Lung (tissue), 11 donors: ENCODE measurements at regions not wholly inside any gene's neighbourhood (a gene's known extent, or its start where the extent isn't known, plus 50 kb on each side); places are given as distances from the start of the nearest gene placed in this dataset.
"Not testable (repeated sequence)": the region's sequence is repeated elsewhere in the genome, so short reads cannot be mapped to it uniquely, and the experiment has no call there.

Source experiments
- ATAC-seq: fragments of 200-7000 bp; cut with Tn5 transposase; one replicate; pipeline ENCODE4 v1.9.1; 2020; ENCODE audit warnings: moderate number of reproducible peaks; ENCODE audit not compliant: insufficient read depth, low FRiP score
- DNase-seq, 3 donors: peaks; one replicate each; pipeline ENCODE4 v3.0.0-alpha.2; 2013 to 2017
- H3K27ac ChIP-seq, 2 donors: one replicate each; pipeline ENCODE4 v1.5.1; 2013; ENCODE audit warnings: mild to moderate bottlenecking in 2 of 2, moderate library complexity in 2 of 2, control low read depth in 1 of 2, inconsistent platforms in 1 of 2, low read depth in 1 of 2, low read length in 1 of 2
- H3K27me3 ChIP-seq, 3 donors: one replicate each; pipeline ENCODE4 v1.5.1; 2013; ENCODE audit warnings: low read length in 2 of 3; ENCODE audit not compliant: control insufficient read depth in 3 of 3, insufficient read depth in 3 of 3
- H3K36me3 ChIP-seq, 4 donors: one replicate each; pipeline ENCODE4 v1.5.1; 2013; ENCODE audit warnings: low read length in 4 of 4, mild to moderate bottlenecking in 1 of 4, moderate library complexity in 1 of 4; ENCODE audit not compliant: control insufficient read depth in 4 of 4, insufficient read depth in 4 of 4
- H3K4me1 ChIP-seq, 5 donors: one replicate each; pipeline ENCODE4 v1.5.1; 2013; ENCODE audit warnings: low read length in 5 of 5, mild to moderate bottlenecking in 2 of 5, moderate library complexity in 1 of 5; ENCODE audit not compliant: control insufficient read depth in 5 of 5, insufficient read depth in 5 of 5
- H3K4me3 ChIP-seq: one replicate; pipeline ENCODE4 v1.5.1; 2013; ENCODE audit warnings: mild to moderate bottlenecking, control low read depth, moderate library complexity
- H3K9ac ChIP-seq, 2 donors: one replicate each; pipeline ENCODE4 v1.5.1; 2013; ENCODE audit warnings: low read length in 2 of 2, control low read depth in 1 of 2; ENCODE audit not compliant: insufficient read depth in 1 of 2
- H3K9me3 ChIP-seq, 4 donors: one replicate each; pipeline ENCODE4 v1.5.1; 2013; ENCODE audit warnings: low read length in 3 of 4, mild to moderate bottlenecking in 1 of 4, moderate library complexity in 1 of 4; ENCODE audit not compliant: control insufficient read depth in 4 of 4, insufficient read depth in 3 of 4
- CTCF ChIP-seq: IDR thresholded peaks from 2 replicates; pipeline ENCODE4 v1.5.1; 2012; ENCODE audit warnings: mild to moderate bottlenecking; ENCODE audit errors: control extremely low read depth, extremely low read depth
- WGBS, 2 donors: extraction: QIAGEN DNeasy Blood & Tissue Kit; methylation state at CpG; one replicate each; pipeline ENCODE4 v1.1.7; 2013; 5-methylcytosine and 5-hydroxymethylcytosine counted together
- donor health status: control.
- donor health status: control.
- donor health status: Bipolar disorder and iron deficiency.
- donor health status: healthy.
- donor health status: DM: yes; HTN: yes; CAD: no.

GRCh38 chr12:60230056-60230455, 634.2 kb downstream of the SLC16A7 start:
- DNase-seq (peak in 1 of 3 donors; percentile 4), ATAC-seq (no peak)
- 68 to 77% methylated on average over 4 of the region's 4 CpGs for WGBS, 2 donors
- Histone ChIP-seq H3K27me3 (no peaks in the 10 kb centered on the region), H3K4me1 (no peaks in the 10 kb centered on the region), H3K36me3 (no peaks in the 10 kb centered on the region), H3K27ac (no peak overlapping the region), H3K9me3 (peaks cover 0 to 3% (median 1%) of the 10 kb centered on the region in 4 donors), H3K4me3 (no peak overlapping the region), H3K9ac (no peak overlapping the region)
- TF ChIP-seq CTCF: no peak

- Histone ChIP-seq H3K4me3 (no peak overlapping the region), H3K36me3 (no peaks in the 10 kb centered on the region), H3K9ac (no peak overlapping the region), H3K27ac (no peak overlapping the region), H3K4me1 (no peaks in the 10 kb centered on the region), H3K9me3 (no peaks in the 10 kb centered on the region), H3K27me3 (no peaks in the 10 kb centered on the region)
- TF ChIP-seq CTCF: no peak
- DNase-seq (no peak), ATAC-seq (no peak)
- WGBS, 2 donors: 82 to 89% methylated on average over 3 of the region's 3 CpGs
Measured at GRCh38 chr12:60231303-60231702, 635.5 kb downstream of the SLC16A7 start.

GRCh38 chr12:60231976-60232907, 636.4 kb downstream of the SLC16A7 start:
- 79 to 89% methylated on average over 7 of the region's 7 CpGs for WGBS, 2 donors
- H3K9ac ChIP-seq: no peak overlapping the region
- H3K4me1 ChIP-seq: no peaks in the 10 kb centered on the region
- TF ChIP-seq CTCF: no peak
- no peak for DNase-seq
- H3K36me3 ChIP-seq: no peaks in the 10 kb centered on the region
- H3K9me3 ChIP-seq: no peaks in the 10 kb centered on the region
- ATAC-seq: no peak
- H3K27ac ChIP-seq: no peak overlapping the region
- no peaks in the 10 kb centered on the region for H3K27me3 ChIP-seq
- no peak overlapping the region for H3K4me3 ChIP-seq

GRCh38 chr12:60234611-60235195, 638.9 kb downstream of the SLC16A7 start:
- not testable (repeated sequence) for H3K4me3 ChIP-seq, H3K27ac ChIP-seq, ATAC-seq, H3K9ac ChIP-seq, H3K9me3 ChIP-seq, DNase-seq, H3K27me3 ChIP-seq, H3K4me1 ChIP-seq, H3K36me3 ChIP-seq
- WGBS, 2 donors: 70 to 80% methylated on average over 10 of the region's 10 CpGs
